ENCODE measurements at regions not wholly inside any gene's neighbourhood (a gene's known extent, or its start where the extent isn't known, plus 50 kb on each side); places are given as distances from the start of the nearest gene placed in this dataset.

- peaks cover 2% of the 10 kb centered on the region for H3K4me1 ChIP-seq (ENCODE audit: insufficient read depth, low read length, poor library complexity, severe bottlenecking)
- H3K9me3 ChIP-seq (ENCODE audit: low read depth, low read length, poor library complexity, severe bottlenecking), result no peaks in the 10 kb centered on the region
- BruUV-seq (replicated peaks), result no TSS peak
- ChIA-PET CTCF (no interaction called here), POLR2A (ENCODE audit: low non-redundant PET) (no interaction called here)
- TF ChIP-seq EZH2 (IDR thresholded peaks at IDR 0.05; ENCODE audit: borderline replicate concordance, low read depth, low read length, poor library complexity, severe bottlenecking) (no peak), CTCF (conservative IDR thresholded peaks at IDR 0.05; ENCODE audit: low read depth, low read length) (no peak)
- intact Hi-C loops (cut with micrococcal nuclease; ENCODE audit: unreplicated experiment), result no loop called here
- H3K36me3 ChIP-seq (ENCODE audit: insufficient read depth, low read length, poor library complexity, severe bottlenecking), result no peaks in the 10 kb centered on the region
- H3K27ac ChIP-seq (ENCODE audit: low read depth, low read length, poor library complexity, severe bottlenecking), result no peak overlapping the region
- no peak overlapping the region for H3K4me3 ChIP-seq (ENCODE audit: low read depth, low read length, poor library complexity, severe bottlenecking)
- no peaks in the 10 kb centered on the region for H3K27me3 ChIP-seq (replicated peaks; ENCODE audit: insufficient read depth, low read depth, low read length, poor library complexity)
- peak; percentile 46 for DNase-seq (ENCODE audit: low spot score)
Observed at GRCh38 chr11:96664110-96664509, 274.3 kb downstream of the JRKL start.

GRCh38 chr11:96680211-96681018 is 290.6 kb downstream of the JRKL start:
- Histone ChIP-seq H3K27me3 (replicated peaks; ENCODE audit: insufficient read depth, low read depth, low read length, poor library complexity) (no peaks in the 10 kb centered on the region), H3K4me1 (ENCODE audit: insufficient read depth, low read length, poor library complexity, severe bottlenecking) (no peaks in the 10 kb centered on the region), H3K9me3 (ENCODE audit: low read depth, low read length, poor library complexity, severe bottlenecking) (no peaks in the 10 kb centered on the region), H3K4me3 (ENCODE audit: low read depth, low read length, poor library complexity, severe bottlenecking) (no peak overlapping the region), H3K36me3 (ENCODE audit: insufficient read depth, low read length, poor library complexity, severe bottlenecking) (no peaks in the 10 kb centered on the region), H3K27ac (ENCODE audit: low read depth, low read length, poor library complexity, severe bottlenecking) (no peak overlapping the region)
- TF ChIP-seq CTCF (conservative IDR thresholded peaks at IDR 0.05; ENCODE audit: low read depth, low read length), result no peak
- TF ChIP-seq EZH2 (IDR thresholded peaks at IDR 0.05; ENCODE audit: borderline replicate concordance, low read depth, low read length, poor library complexity, severe bottlenecking), result no peak
- ChIA-PET POLR2A (ENCODE audit: low non-redundant PET) (no interaction called here), CTCF (interaction anchor here (0.6 kb wide), 1 partner anchor 217 kb away, joined by 3 read pairs; no protein-coding TSS in a partner anchor)
- intact Hi-C loops (cut with micrococcal nuclease; ENCODE audit: unreplicated experiment), result no loop called here
- DNase-seq (ENCODE audit: low spot score), result no peak
- BruUV-seq (replicated peaks), result no TSS peak

DNA sequence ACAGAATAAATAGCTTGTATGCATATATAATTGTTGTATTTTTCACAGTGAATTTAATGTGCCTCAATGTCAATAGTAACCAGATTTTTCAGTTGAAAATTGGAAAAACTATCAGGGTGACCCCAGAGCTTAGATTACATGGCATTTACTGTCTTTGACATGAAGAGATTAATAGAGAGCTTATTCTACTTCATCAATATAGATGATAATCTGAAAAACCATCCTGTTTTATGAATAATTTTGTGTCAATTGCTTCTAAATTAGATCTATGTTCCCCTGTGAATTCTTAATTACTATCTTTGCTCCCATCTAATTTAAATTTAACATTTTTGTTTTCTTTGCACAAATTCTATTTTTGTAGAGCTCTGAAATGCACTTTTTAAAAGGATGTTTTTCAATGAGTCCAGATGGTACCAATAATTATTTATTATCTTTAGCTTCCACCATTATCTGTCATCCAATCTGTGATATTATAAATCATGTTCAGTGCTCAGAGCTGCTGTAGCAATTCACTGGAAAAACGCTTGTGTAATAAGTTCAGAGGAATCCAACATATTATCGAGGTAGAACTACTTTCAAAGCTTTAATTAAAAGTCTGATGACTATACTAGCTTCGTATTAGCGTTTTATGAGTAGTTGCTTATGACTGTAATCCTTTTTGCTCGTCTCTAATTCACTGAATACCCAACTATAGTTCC is 291.4 kb downstream of the JRKL start:
- Histone ChIP-seq H3K9me3 (ENCODE audit: low read depth, low read length, poor library complexity, severe bottlenecking) (no peaks in the 10 kb centered on the region), H3K27ac (ENCODE audit: low read depth, low read length, poor library complexity, severe bottlenecking) (no peak overlapping the region), H3K27me3 (replicated peaks; ENCODE audit: insufficient read depth, low read depth, low read length, poor library complexity) (no peaks in the 10 kb centered on the region), H3K4me3 (ENCODE audit: low read depth, low read length, poor library complexity, severe bottlenecking) (no peak overlapping the region), H3K36me3 (ENCODE audit: insufficient read depth, low read length, poor library complexity, severe bottlenecking) (no peaks in the 10 kb centered on the region), H3K4me1 (ENCODE audit: insufficient read depth, low read length, poor library complexity, severe bottlenecking) (no peaks in the 10 kb centered on the region)
- BruUV-seq (replicated peaks), result no TSS peak
- CTCF ChIA-PET, result interaction anchor here (0.6 kb wide), 1 partner anchor 218 kb away, joined by 3 read pairs; no protein-coding TSS in a partner anchor
- POLR2A ChIA-PET (ENCODE audit: low non-redundant PET), result no interaction called here
- intact Hi-C loops (cut with micrococcal nuclease; ENCODE audit: unreplicated experiment), result no loop called here
- TF ChIP-seq CTCF (conservative IDR thresholded peaks at IDR 0.05; ENCODE audit: low read depth, low read length) (no peak), EZH2 (IDR thresholded peaks at IDR 0.05; ENCODE audit: borderline replicate concordance, low read depth, low read length, poor library complexity, severe bottlenecking) (no peak)
- no peak for DNase-seq (ENCODE audit: low spot score)

Data from A673 (cell line).